Endodermal cell (in vitro differentiated cells): ENCODE measurements at regions not wholly inside any gene's neighbourhood (a gene's known extent, or its start where the extent isn't known, plus 50 kb on each side); places are given as distances from the start of the nearest gene placed in this dataset.

Experiments
- DNase-seq: peaks from one replicate; pipeline ENCODE4 v3.0.0-alpha.2; 2017
- H3K27ac ChIP-seq: 2 replicates; pipeline ENCODE4 v1.5.1; 2013; ENCODE audit warnings: mild to moderate bottlenecking, low read depth, low read length, moderate library complexity
- H3K27me3 ChIP-seq: 2 replicates; pipeline ENCODE4 v1.6.1; 2013; ENCODE audit warnings: mild to moderate bottlenecking, low read length, moderate library complexity; ENCODE audit not compliant: insufficient read depth, control insufficient read depth, poor library complexity, severe bottlenecking
- H3K36me3 ChIP-seq: 2 replicates; pipeline ENCODE4 v1.7.0; 2013; ENCODE audit warnings: mild to moderate bottlenecking, low read length, moderate library complexity; ENCODE audit not compliant: control insufficient read depth, insufficient read depth
- H3K4me1 ChIP-seq: one replicate; pipeline ENCODE4 v1.7.0; 2013; ENCODE audit warnings: low read length; ENCODE audit not compliant: control insufficient read depth, insufficient read depth
- H3K4me3 ChIP-seq: 2 replicates; pipeline ENCODE4 v1.5.1; 2013; ENCODE audit warnings: mild to moderate bottlenecking, low read length, moderate library complexity
- H3K9ac ChIP-seq: 2 replicates; pipeline ENCODE4 v1.6.1; 2013; ENCODE audit warnings: mild to moderate bottlenecking, low read length, moderate library complexity; ENCODE audit not compliant: poor library complexity, severe bottlenecking; ENCODE audit errors: extremely low read depth
- H3K9me3 ChIP-seq: 2 replicates; pipeline ENCODE4 v1.6.1; 2013; ENCODE audit warnings: mild to moderate bottlenecking, low read length, moderate library complexity; ENCODE audit not compliant: control insufficient read depth
- H3K27ac Mint-ChIP-seq: 2 replicates; pipeline ENCODE4 v1.8.0; 2020; ENCODE audit warnings: mixed read lengths
- H3K27me3 Mint-ChIP-seq: 2 replicates; pipeline ENCODE4 v1.8.0; 2021; ENCODE audit warnings: mild to moderate bottlenecking, mixed read lengths; ENCODE audit not compliant: insufficient read depth
- H3K36me3 Mint-ChIP-seq: 2 replicates; pipeline ENCODE4 v1.8.0; 2020; ENCODE audit warnings: low read depth, mixed read lengths
- H3K4me1 Mint-ChIP-seq: 2 replicates; pipeline ENCODE4 v1.8.0; 2020; ENCODE audit warnings: mixed read lengths
- H3K4me3 Mint-ChIP-seq: 2 replicates; pipeline ENCODE4 v1.8.0; 2020; ENCODE audit warnings: mild to moderate bottlenecking, moderate library complexity, mixed read lengths
- H3K9me3 Mint-ChIP-seq: 2 replicates; pipeline ENCODE4 v1.8.0; 2020; ENCODE audit warnings: mild to moderate bottlenecking, mixed read lengths
- CTCF ChIP-seq: fragments of 200-600 bp; sonication (generic); conservative IDR thresholded peaks from 2 replicates; pipeline ENCODE4 v1.5.0; 2021; ENCODE audit warnings: antibody characterized with exemption, mild to moderate bottlenecking
- WGBS, 2 experiments: methylation state at CpG; one replicate each; pipeline versions ENCODE4 v1.1.5 to v1.1.7; 2013; ENCODE audit warnings: missing lambda C conversion rate in 2 of 2, mixed read lengths in 1 of 2; ENCODE audit not compliant: insufficient coverage in 1 of 2, insufficient read length in 1 of 2; 5-methylcytosine and 5-hydroxymethylcytosine counted together

GRCh38 chr20:12410783-12411182 lies 493.1 kb downstream of the BTBD3 start:
- Histone ChIP-seq H3K27me3 (no peaks in the 10 kb centered on the region), H3K4me3 (no peak overlapping the region), H3K9ac (no peak overlapping the region), H3K9me3 (peaks cover 43% of the 10 kb centered on the region), H3K4me1 (peaks cover 16% of the 10 kb centered on the region), H3K36me3 (no peaks in the 10 kb centered on the region), H3K27ac (no peak overlapping the region)
- peaks cover 6% of the 10 kb centered on the region for H3K36me3 Mint-ChIP-seq
- H3K9me3 Mint-ChIP-seq, result peaks cover 35% of the 10 kb centered on the region
- H3K27ac Mint-ChIP-seq, result no peak overlapping the region
- no peak for TF ChIP-seq CTCF
- DNase-seq, result no peak
- peaks cover 27% of the 10 kb centered on the region for H3K4me1 Mint-ChIP-seq
- no peaks in the 10 kb centered on the region for H3K27me3 Mint-ChIP-seq
- no peak overlapping the region for H3K4me3 Mint-ChIP-seq

DNA sequence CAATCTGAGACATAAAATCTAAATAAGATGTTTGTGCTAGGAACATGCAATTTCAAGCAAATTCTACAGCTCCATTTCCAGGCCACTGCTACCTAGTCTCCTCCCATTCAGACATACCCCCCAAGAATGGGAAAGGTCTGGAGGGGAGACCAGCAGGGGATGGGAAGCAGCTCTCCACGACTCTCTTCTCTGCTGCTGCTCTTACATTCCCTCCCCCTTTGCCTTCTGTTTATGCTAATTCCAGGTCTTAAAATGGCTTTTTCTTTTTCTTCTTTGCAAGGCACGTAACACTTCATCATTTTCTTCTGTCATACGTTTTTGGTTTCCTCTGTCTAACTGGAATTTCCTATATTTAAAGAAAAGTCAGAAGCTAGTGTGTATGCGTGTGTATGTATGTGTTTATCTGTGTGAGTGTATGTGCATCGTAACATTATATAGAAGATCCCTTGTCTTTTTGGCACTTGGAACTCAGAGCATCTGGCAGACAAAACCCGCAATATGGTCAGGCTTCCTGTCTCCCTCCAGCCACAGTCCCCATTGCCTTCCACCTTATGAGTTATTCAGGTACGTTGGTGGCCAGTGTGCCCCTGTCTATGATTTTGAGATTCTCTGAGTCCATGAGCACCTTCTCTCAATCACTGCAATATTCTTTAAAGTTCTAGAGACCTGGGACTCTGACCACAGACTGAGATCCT lies 493.7 kb downstream of the BTBD3 start:
- Mint-ChIP-seq H3K27me3 (no peaks in the 10 kb centered on the region), H3K9me3 (peaks cover 29% of the 10 kb centered on the region), H3K27ac (no peak overlapping the region), H3K4me3 (no peak overlapping the region), H3K36me3 (peaks cover 2% of the 10 kb centered on the region), H3K4me1 (peaks cover 32% of the 10 kb centered on the region)
- peaks cover 37% of the 10 kb centered on the region for H3K9me3 ChIP-seq
- no peak for DNase-seq
- no peak overlapping the region for H3K9ac ChIP-seq
- peaks cover 21% of the 10 kb centered on the region for H3K4me1 ChIP-seq
- no peak overlapping the region for H3K27ac ChIP-seq
- WGBS, 2 experiments, result 68 to 81% methylated on average over 3 to 7 of the region's 7 CpGs
- no peak for TF ChIP-seq CTCF
- no peaks in the 10 kb centered on the region for H3K36me3 ChIP-seq
- no peak overlapping the region for H3K4me3 ChIP-seq
- H3K27me3 ChIP-seq, result no peaks in the 10 kb centered on the region

- peaks cover 21% of the 10 kb centered on the region for H3K4me1 ChIP-seq
- no peaks in the 10 kb centered on the region for H3K27me3 ChIP-seq
- no peak for TF ChIP-seq CTCF
- no peaks in the 10 kb centered on the region for H3K27me3 Mint-ChIP-seq
- no peak overlapping the region for H3K27ac Mint-ChIP-seq
- 81% methylated on average over 1 of the region's 1 CpG; no CpG with 5 or more reads in 1 of the 2 experiments for WGBS, 2 experiments
- H3K4me3 Mint-ChIP-seq, result no peak overlapping the region
- no peaks in the 10 kb centered on the region for H3K36me3 ChIP-seq
- H3K9ac ChIP-seq, result no peak overlapping the region
- H3K4me3 ChIP-seq, result no peak overlapping the region
- no peaks in the 10 kb centered on the region for H3K36me3 Mint-ChIP-seq
- H3K9me3 ChIP-seq, result peaks cover 19% of the 10 kb centered on the region
- no peak for DNase-seq
- peaks cover 33% of the 10 kb centered on the region for H3K4me1 Mint-ChIP-seq
- no peak overlapping the region for H3K27ac ChIP-seq
- peaks cover 13% of the 10 kb centered on the region for H3K9me3 Mint-ChIP-seq
Observed at GRCh38 chr20:12413116-12413515, 495.4 kb downstream of the BTBD3 start.
